PFSK-1 (cell line): ENCODE measurements at regions not wholly inside any gene's neighbourhood (a gene's known extent, or its start where the extent isn't known, plus 50 kb on each side); places are given as distances from the start of the nearest gene placed in this dataset.

Experiments used
- FOXP2 ChIP-seq: optimal IDR thresholded peaks from 2 replicates; pipeline ENCODE3; 2011; ENCODE audit warnings: borderline replicate concordance, control low read depth, inconsistent platforms; ENCODE audit not compliant: insufficient read depth; ENCODE audit errors: extremely low read length, extremely low read depth
- POLR2AphosphoS5 ChIP-seq: IDR thresholded peaks from 2 replicates; pipeline ENCODE4 v1.6.1; 2012; ENCODE audit warnings: low read depth, mild to moderate bottlenecking, control low read depth, low read length, moderate library complexity
- REST ChIP-seq, 2 experiments: IDR thresholded peaks; 2 replicates each; pipeline versions ENCODE4 v1.6.1 to v1.8.0; 2011 to 2012; ENCODE audit warnings: low read depth in 2 of 2, low read length in 2 of 2, control low read depth in 1 of 2, inconsistent platforms in 1 of 2, mild to moderate bottlenecking in 1 of 2, moderate library complexity in 1 of 2; ENCODE audit not compliant: insufficient read depth in 1 of 2
- SIN3A ChIP-seq: IDR thresholded peaks from 2 replicates; pipeline ENCODE4 v1.6.1; 2012; ENCODE audit warnings: mild to moderate bottlenecking, low read length, moderate library complexity, borderline replicate concordance; ENCODE audit not compliant: insufficient read depth
- TAF1 ChIP-seq: IDR thresholded peaks from 2 replicates; pipeline ENCODE4 v1.6.1; 2012; ENCODE audit warnings: low read length, control low read depth, borderline replicate concordance; ENCODE audit not compliant: insufficient read depth

GRCh38 chr3:25292595-25292994, 135.5 kb upstream of the RARB start:
- no peak for TF ChIP-seq SIN3A
- no peak for TF ChIP-seq FOXP2
- no peak for TF ChIP-seq TAF1
- no peak for TF ChIP-seq REST (IDR thresholded peaks at IDR 0.05; ENCODE audit: insufficient read depth in 1 of 2, low read depth in 2 of 2, low read length in 2 of 2)
- no peak for TF ChIP-seq POLR2AphosphoS5

GRCh38 chr3:25293736-25294135, 134.3 kb upstream of the RARB start:
- TF ChIP-seq POLR2AphosphoS5 (no peak), REST (IDR thresholded peaks at IDR 0.05; ENCODE audit: insufficient read depth in 1 of 2, low read depth in 2 of 2, low read length in 2 of 2) (no peak), SIN3A (no peak), TAF1 (no peak), FOXP2 (no peak)

- no peak for TF ChIP-seq REST (IDR thresholded peaks at IDR 0.05; ENCODE audit: insufficient read depth in 1 of 2, low read depth in 2 of 2, low read length in 2 of 2)
- no peak for TF ChIP-seq POLR2AphosphoS5
Measured at GRCh38 chr3:25294169-25294805, 133.8 kb upstream of the RARB start.

- no peak for TF ChIP-seq FOXP2
- no peak for TF ChIP-seq REST (IDR thresholded peaks at IDR 0.05; ENCODE audit: insufficient read depth in 1 of 2, low read depth in 2 of 2, low read length in 2 of 2)
- no peak for TF ChIP-seq SIN3A
- no peak for TF ChIP-seq TAF1
- no peak for TF ChIP-seq POLR2AphosphoS5
Measured at GRCh38 chr3:25297667-25298585, 130.1 kb upstream of the RARB start.
